Esophagus muscularis mucosa (tissue), 4 donors: ENCODE measurements at regions not wholly inside any gene's neighbourhood (a gene's known extent, or its start where the extent isn't known, plus 50 kb on each side); places are given as distances from the start of the nearest gene placed in this dataset.

Experiments
- CTCF ChIP-seq, 3 experiments: fragments of 200-600 bp in 2 of 3; fragments of 450-650 bp in 1 of 3; sonication (generic) in 2 of 3; IDR thresholded peaks; one replicate each; pipeline ENCODE4 v1.5.1; 2017 to 2019; ENCODE audit warnings: antibody characterized with exemption in 3 of 3, mild to moderate bottlenecking in 2 of 3, moderate library complexity in 1 of 3
- EP300 ChIP-seq: sonication (generic); formaldehyde crosslinking; IDR thresholded peaks from one replicate; pipeline ENCODE4 v1.6.1; 2017; ENCODE audit warnings: antibody characterized with exemption
- POLR2A ChIP-seq: fragments of 450-650 bp; IDR thresholded peaks from one replicate; pipeline ENCODE4 v1.6.1; 2017; ENCODE audit warnings: antibody characterized with exemption, moderate library complexity, mild to moderate bottlenecking, low read depth
- POLR2AphosphoS5 ChIP-seq, 2 donors: sonication (generic); formaldehyde crosslinking; IDR thresholded peaks; one replicate each; pipeline ENCODE4 v1.6.1; 2017; ENCODE audit warnings: antibody characterized with exemption in 2 of 2

- TF ChIP-seq CTCF (IDR thresholded peaks at IDR 0.05) (no peak), POLR2AphosphoS5 (IDR thresholded peaks at IDR 0.05) (no peak), POLR2A (no peak), EP300 (no peak)
These were observed 330.8 kb upstream of the SEMA6D start for GRCh38 chr15:47386459-47386858.
